Stimulated activated CD4-positive, alpha-beta T cell treated with anti-CD3 and anti-CD28 coated beads, Interleukin-15, amount 100 ng/mL, for 24 hours (primary cell): ENCODE measurements at regions not wholly inside any gene's neighbourhood (a gene's known extent, or its start where the extent isn't known, plus 50 kb on each side); places are given as distances from the start of the nearest gene placed in this dataset.
"Not testable (repeated sequence)": the region's sequence is repeated elsewhere in the genome, so short reads cannot be mapped to it uniquely, and the experiment has no call there.

ENCODE experiments used
- DNase-seq: peaks from one replicate; pipeline ENCODE4 v3.0.0-alpha.2; 2020

DNA sequence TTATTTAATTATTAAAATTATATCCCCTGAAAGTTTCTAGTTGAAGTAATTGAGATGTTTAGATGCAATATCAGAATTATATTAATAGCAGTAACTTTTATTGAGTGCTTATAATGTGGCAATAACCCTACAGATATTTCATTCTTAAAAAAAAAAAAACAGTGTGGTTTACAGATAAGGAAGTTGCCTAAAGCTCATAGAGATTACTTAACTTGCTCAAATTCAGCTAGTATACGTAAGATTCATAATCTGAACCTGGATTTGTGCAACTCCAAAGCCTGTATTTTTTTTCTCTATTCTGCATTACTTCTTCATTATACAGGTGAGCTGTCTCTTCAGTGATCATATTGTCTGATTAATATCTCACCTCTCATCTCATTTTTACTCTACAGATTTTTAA is 156.0 kb upstream of the PTBP2 start:
- no peak for DNase-seq

DNA sequence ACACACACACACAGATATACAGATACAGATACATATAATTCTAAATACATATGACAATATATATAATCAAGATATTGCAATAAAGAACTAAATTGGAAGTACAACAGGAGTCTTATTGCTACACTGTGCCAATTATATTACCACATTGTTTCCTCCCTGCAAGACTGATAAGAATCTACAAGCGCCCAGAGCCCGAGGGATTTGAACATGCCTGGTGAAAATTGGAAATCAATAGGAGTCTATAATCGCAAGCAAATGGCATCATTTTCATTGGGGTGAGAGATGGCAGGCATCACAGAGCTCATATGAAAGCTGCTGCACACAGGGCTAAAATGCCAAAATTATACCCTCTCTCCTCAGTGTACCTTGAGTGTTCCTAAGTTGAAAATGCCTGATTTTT is 152.9 kb upstream of the PTBP2 start:
- no peak for DNase-seq

DNA sequence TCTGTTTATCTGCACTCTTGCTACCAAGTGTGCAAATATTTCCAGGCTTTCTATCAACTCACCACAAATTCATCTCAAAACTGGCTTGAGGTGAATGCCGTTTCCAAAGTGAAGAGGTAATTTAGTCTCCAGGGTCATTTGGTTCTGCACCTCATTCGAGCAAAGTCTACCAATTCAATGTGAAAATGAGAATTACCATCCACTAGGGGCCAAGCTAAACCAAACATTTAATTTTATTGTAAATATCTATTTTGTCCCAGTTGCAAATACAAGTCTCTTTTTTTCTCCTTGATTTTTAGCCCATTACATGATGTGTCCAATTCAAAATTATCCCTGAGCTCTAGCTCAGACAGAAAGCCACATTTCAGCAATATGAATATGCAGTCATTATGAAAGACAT is 152.3 kb upstream of the PTBP2 start:
- no peak for DNase-seq

DNA sequence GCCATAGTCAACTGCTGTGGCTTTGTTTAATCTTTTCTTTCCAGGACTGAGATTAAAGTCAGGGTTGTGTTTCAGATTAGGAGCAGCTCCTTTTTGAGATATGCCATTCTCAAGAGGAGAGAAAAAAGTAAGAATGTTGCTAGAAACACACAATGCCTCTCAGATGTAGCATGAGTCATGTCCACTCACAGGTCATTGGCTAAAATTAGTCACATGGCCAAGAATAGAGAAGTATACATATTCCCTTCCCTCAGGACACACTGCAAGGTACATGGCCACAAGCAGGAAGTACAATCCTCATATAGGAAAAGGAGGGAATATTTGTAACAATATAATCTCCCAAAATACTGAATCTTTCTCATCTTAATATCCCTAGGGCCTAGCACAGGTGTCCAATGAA is 141.9 kb upstream of the PTBP2 start:
- no peak for DNase-seq

DNA sequence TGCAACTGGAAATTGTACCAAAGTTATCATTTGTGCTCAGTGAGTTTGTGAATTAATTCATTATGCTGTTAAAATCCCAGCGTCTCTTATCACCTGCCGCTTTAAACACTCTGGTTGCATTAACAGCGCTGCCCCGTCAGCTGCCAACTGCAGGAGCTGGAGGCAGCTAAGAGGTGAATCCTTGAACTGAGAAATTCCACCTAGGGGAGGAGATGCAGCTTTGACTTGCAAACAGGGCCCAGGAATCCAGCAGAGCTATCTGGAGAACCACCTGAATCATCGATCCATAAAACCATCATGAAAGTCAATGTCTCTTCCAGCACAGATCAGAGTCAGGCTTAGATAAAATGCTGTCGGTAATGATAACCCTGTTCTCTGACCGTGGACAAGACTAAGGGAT is 140.7 kb upstream of the PTBP2 start:
- DNase-seq, result no peak

DNA sequence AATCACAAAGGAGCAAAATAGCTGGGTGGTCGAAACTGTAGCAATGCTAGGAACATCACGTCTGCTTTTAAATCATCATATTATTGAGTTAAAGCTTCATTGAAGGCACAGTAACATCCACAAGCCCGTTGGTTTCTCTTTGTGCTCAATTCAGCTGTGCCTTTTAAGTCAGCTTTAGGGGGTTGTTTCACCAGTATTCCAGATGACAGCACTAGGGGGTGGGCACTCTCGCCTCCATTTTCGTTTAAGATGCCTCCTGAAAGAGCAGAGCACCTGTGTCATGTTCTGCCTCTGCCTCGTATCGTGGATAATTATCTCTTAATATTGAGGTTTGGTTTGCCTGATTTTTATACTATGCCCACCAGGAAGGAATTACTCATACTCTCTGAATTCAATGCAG is 139.8 kb upstream of the PTBP2 start:
- DNase-seq, result no peak

DNA sequence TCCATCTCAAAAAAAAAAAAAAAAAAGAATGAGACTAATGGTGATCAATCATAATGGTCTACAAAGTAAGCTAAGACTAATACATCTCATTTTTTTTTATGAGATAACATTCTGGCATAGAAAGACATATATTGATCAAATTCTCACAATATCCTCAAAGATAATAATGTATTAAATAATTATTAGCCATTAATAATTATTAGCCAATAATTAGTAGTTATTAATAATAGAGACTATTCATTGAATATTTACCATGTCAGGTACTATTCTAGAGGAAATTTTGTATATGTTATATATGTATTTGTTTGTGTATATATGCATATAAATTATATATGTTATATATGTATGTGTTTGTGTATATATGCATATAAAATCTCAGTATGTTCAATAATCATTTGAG is 137.7 kb upstream of the PTBP2 start:
- no peak for DNase-seq

DNA sequence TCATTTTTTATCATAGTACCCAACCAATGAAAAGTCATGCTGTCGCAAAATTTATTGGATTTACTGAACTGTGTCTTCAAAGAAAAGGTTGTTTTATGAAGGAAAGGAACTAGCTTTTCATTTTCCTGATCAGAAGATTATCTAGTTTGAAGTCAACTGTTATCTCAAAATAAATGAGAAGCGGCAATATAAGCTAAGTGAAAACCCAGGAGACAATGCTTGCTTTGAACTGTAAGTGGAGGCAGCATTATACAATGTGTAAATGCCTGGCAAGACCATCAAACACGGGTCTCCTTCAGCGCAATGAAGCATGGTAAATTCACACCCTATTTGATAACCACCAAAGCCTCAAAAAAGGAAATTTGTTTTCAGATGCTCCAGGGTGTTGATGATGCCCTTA is 134.4 kb upstream of the PTBP2 start:
- no peak for DNase-seq

DNA sequence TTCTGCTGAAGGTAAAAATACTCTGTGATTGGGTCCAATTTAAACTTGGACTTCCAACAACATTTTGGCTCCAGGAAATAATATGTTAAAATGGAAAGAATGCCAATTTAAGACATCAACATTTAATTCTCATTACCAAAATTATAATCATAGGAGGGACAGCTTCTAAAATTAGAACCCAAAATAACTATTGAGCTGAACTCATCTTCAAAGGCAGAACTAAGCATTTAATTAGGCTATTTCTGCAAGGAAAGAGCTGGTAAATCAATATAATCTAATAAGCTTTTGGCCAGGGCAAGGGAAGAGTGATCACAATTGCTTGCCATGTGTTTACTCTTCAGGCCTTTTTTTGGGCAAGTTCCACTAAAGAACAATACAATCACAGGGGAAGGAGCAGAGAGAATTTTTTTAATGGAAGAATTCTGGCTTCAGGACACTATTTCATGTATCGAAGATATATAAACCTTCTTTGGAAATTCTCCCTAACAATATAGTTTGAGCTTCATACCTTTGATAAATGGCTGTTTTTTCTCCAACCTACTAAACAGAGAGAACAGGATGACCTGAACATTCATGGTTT is 133.1 kb upstream of the PTBP2 start:
- DNase-seq, result no peak

DNA sequence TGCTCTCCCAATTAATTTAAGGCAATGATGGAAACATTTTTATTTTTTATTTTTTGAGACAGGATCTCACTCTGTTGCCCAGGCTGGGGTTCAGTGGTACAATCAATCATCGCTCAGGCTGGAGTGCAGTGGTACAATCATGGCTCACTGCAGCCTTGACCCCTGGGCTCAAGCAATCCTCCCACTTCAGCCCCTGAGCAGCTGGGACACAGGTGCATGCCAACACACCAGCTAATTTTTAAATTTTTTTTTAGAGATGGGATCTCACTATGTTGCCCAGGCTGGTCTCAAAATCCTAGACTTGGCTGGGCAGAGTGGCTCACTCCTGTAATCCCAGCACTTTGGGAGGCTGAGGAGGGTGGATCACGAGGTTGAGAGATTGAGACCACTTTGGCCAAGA is 126.1 kb upstream of the PTBP2 start:
- DNase-seq, result not testable (repeated sequence)

DNA sequence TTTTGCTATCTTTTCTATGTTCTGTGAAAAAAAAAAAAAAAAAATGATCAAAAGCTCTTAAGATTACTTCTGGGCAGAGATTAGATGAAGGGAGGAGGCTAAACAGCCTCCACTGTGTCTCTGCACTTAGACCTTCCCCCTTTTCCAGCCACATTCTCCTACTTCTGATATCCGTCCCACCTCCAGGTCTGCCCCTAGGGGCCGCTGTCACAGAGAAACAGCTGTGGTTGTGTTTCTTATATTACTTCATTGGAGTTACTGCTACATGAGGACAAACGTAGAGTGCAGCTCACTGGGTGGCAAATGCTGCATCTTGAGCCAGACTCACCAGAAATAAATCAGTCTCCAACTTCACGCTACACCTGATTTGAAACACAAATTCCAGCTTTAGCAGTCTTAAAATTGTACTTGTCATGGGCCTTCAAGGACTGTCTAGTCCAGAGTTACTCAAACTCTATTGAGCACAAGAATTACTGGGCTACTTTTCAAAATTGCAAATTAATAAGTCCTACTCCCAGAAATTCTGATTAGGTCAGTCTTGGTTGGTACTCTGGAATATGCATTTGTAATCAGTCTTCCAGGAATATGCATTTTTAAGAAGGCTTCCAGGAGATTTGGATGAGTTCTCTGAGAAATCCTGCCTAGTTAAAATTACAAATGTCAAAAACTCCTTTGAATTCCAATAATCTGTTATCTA is 125.2 kb upstream of the PTBP2 start:
- DNase-seq, result peak; percentile 14

DNA sequence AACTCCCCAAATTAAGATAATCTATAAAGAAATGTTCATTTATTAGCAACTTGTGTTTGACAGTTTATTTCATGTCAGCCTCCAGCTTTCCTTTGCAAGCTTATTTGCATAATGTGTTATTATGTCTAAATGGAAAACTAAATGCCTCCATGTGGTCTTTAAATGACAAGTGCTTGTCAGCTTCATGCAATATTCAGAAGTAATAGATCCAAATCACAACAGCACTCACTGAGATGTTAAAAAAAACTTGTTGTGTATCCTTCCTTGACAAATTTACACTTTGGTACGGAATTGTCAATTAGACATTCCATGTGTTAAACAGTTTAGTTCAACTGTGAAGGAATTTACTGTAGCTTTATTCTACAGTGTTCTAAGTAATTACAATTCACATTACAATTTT is 124.4 kb upstream of the PTBP2 start:
- no peak for DNase-seq

DNA sequence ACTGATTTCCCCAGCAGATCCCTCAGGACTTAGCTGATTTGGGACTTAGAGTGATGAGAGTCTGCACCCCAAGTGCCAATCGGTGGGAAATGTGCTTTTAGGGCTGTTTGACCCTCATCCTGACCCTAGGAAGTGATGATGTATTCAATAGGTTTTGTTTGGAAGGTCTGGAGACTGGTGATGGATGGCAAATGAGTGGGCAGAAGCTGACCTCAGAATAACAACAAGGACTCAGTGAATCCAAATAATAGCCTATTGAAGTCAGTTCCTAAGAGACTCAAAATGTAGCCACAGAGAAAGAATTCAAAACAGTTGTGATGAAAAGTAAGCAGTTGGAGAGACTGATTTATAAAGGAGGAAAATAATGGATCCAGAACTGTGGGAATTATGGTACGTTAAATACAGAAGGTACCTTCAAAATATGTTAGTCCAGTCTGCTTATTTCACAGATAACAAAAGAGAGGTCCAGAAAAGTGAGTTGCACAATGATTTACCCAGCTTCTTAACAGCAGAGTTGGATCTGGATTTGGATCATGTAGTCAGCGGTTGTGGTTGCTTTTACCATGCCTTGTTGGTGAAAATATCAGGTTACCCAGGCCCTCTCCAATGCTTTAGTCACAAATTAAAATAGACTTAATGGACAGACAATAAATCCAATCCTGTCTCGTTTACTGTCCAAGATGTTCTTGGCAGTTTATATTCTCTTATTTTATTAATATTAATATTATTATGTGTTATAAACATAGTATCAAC is 123.0 kb upstream of the PTBP2 start:
- no peak for DNase-seq

DNA sequence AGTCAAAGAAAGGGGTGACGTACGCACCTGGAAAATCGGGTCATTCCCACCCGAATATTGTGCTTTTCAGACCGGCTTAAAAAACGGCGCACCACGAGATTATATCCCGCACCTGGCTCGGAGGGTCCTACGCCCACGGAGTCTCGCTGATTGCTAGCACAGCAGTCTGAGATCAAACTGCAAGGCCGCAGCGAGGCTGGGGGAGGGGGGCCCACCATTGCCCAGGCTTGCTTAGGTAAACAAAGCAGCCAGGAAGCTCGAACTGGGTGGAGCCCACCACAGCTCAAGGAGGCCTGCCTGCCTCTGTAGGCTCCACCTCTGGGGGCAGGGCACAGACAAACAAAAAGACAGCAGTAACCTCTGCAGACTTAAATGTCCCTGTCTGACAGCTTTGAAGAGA is 117.0 kb upstream of the PTBP2 start:
- DNase-seq, result not testable (repeated sequence)

DNA sequence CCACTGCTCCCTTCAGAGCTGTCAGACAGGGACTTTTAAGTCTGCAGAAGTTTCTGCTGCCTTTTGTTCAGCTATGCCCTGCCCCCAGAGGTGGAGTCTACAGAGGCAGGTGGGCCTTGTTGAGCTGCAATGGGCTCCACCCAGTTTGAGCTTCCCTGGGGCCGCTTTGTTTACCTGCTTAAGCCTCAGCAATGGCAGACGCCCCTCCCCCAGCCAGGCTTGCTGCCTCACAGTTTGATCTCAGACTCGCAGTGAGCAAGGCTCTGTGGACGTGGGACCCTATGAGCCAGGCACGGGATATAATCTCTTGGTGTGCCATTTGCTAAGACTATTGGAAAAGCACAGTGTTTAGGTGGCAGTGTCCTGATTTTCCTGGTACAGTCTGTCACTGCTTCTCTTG is 104.2 kb upstream of the PTBP2 start:
- DNase-seq, result not testable (repeated sequence)

DNA sequence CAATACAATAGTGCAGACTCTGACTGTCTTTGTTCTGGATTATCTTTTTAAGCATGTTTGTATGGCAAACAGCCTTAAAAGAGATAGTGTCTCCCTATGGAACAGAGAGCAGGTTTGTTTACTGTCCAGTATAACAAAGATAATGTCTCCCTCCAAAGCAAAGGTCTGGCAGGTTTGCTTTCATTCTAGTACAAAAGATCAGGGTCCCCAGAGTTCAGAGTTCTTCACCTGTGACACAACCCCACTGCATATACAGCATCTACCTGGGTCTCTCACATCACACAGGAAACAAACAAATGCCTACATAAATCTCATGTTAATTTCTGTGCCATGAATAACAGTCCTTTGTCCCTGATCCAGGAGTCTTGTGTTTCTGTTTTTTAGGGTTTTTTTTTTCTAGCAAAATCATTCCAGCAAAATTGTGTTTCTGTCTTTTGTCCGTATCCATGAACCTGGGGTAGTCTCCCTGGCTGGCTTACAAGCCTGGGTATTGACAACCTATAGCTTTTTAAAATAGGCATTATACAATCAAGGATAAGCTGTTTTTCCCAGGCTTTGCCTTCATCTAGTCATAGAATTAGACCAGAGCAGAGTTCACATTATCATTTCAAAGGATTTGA is 89.4 kb upstream of the PTBP2 start:
- DNase-seq, result no peak

DNA sequence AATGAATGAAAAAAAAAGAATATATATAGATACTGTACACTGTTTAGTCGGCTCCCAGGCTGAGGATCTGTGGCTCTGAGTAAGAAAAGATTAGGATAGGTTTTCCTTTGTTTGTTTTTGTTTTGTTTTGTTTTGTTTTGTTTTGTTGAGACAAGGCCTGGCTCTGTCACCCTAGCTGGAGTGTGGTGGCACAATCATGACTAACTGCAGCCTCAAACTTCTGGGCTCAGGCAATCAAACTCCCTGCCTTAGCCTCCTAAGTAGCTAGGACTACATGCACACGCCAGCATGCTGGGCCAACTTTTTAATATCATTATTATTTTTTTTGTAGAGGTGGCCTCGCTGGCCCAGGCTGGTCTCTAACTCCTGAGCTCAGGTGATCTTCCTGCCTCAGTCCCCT is 87.9 kb upstream of the PTBP2 start:
- DNase-seq, result no peak

DNA sequence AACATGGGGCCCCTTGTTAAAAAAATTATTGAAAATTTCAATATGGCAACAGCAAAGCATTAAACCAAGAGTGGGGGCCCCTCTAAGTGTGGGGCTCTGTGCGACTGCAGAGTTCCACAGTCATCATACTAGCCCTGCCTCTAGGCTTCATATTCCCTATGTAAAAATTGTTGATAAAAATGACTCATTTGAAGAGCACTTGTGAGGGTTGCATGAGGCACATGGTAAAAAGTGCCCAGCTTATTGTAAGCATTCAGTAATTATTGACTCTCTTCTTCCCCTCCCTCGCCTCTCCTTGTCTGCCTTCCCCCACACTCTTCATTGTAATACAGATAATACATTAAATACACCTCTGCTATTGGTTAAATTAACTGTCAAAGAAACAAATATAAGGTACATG is 86.7 kb upstream of the PTBP2 start:
- no peak for DNase-seq

DNA sequence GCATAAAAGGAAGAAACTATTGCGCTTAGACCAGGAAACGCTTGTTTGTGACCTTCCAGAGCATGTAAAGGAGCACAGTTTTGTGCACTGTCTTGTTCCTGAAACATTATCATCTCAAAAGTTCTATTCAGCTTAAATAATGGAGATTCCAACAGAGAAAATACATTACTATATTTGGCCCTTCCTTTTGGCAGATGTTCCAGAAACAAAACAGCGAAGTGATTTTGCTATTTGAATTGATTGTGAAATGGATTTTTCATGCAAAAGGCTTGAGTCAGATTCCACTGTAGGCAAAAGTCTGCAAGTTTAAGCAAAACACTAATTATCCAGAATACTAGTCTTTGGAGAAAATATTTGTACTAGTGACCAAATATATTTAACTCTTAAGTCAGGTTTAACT is 80.3 kb upstream of the PTBP2 start:
- no peak for DNase-seq

DNA sequence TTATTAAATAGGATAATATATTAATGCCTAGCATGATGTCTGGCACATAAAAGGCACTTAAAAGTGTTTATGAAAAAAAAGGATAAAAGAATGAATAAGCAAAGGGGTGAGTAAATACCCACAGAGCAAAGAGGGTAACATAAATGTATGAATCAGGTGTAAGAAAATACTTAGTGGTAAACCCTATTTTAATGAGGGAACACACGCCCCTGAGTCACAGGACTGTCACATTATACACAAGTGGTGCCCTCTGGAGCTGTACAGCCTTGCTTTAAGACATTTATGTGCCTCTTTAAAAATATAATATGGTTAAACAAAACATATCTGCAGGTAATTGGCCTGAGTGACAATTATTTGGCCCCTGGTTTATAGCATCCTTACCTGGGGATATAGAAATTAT is 78.1 kb upstream of the PTBP2 start:
- DNase-seq, result no peak

DNA sequence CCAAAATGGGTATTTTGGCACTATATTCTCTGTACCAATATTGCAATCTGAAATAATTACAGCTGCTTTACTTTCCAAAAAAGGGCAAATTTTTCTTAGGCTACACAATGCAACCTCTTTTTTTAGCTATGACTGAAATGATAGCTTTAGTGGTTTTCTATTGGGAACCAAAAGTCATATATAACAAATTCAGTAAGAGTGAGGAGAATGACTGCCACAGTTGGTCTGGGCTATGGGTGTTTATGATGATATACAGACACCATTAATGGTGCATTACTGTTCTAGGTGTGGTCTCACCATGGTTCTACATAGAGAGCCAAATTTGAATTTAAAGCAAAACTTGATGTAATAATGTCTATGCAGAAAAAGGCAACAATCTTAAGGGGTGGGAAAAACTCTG is 72.3 kb upstream of the PTBP2 start:
- no peak for DNase-seq

DNA sequence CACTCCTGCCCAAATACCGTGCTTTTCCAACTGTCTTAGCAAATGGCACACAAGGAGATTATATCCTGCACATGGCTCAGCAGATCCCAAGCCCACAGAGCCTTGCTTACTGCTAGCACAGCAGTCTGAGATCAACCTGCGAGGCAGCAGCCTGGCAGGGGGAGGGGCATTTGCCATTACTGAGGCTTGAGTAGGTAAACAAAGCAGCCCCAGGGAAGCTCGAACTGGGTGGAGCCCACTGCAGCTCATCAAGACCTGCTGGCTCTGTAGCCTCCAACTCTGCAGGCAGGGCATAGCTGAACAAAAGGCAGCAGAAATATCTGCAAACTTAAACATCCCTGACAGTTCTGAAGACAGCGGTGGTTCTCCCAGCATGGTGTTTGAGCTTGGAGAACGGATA is 70.1 kb upstream of the PTBP2 start:
- no peak for DNase-seq

DNA sequence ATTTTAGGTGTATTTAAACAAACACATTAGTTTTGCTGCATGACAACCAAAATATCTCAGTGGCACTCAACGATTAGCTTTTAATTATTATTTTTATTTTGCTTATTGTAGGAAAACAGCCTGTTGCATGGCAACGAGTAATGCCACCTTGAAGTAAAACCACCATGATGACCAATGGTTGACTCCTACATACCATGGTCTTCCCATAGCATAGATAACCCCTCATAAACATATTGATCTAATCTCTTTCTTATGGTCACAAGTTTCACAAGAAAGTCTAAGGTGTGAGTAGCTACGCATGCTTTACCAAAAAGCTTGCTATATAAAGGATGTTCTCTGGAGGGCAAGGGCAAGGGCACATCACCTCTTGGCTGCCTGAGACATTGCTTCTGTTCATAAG is 61.5 kb upstream of the PTBP2 start:
- no peak for DNase-seq

DNA sequence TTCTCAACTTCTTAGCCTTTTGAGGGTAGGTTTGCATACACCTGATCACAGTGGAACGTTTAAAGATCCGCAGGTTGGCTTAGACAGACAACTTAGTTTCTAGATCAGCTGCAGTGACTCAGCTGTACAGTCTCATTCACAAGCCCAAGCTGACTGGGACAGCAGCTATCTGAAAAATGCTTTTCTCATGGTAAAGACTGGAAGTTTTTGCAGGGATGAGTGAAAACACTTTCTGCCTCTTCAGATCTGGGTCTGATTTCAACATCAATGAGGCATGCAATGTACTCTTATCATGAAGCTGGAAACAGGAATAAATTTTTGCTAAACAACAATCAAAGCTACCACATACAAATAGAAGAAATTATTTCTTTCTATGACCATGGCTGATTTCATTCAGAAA is 61.1 kb upstream of the PTBP2 start:
- no peak for DNase-seq
